Fibroblast of skin of scalp (primary cell): ENCODE measurements at regions not wholly inside any gene's neighbourhood (a gene's known extent, or its start where the extent isn't known, plus 50 kb on each side); places are given as distances from the start of the nearest gene placed in this dataset.
A peak's percentile ranks its signal among the peaks of the same experiment; 100 is the strongest.
"Not testable (repeated sequence)": the region's sequence is repeated elsewhere in the genome, so short reads cannot be mapped to it uniquely, and the experiment has no call there.

Experiments used
- DNase-seq: peaks from one replicate; pipeline ENCODE4 v3.0.0-alpha.2; 2013

GRCh38 chr1:149700677-149701567 is 81.6 kb upstream of the FCGR1A start:
- DNase-seq, result not testable (repeated sequence)

GRCh38 chr1:149708192-149708853 is 74.2 kb upstream of the FCGR1A start:
- peak; percentile 56 for DNase-seq

- not testable (repeated sequence) for DNase-seq
These were observed 70.8 kb upstream of the FCGR1A start for GRCh38 chr1:149711651-149712050.

GRCh38 chr1:149712154-149712927 is 70.2 kb upstream of the FCGR1A start:
- peak; percentile 6 for DNase-seq

GRCh38 chr1:149713513-149713912 is 69.0 kb upstream of the FCGR1A start:
- DNase-seq, result not testable (repeated sequence)

GRCh38 chr1:149713952-149714351 is 68.5 kb upstream of the FCGR1A start:
- DNase-seq, result not testable (repeated sequence)

- not testable (repeated sequence) for DNase-seq
These were observed 57.7 kb upstream of the FCGR1A start for GRCh38 chr1:149724618-149725302.

GRCh38 chr1:149726688-149727087 is 55.8 kb upstream of the FCGR1A start:
- DNase-seq, result not testable (repeated sequence)

GRCh38 chr1:149728598-149728997 is 53.9 kb upstream of the FCGR1A start:
- not testable (repeated sequence) for DNase-seq
